H1 (cell line): ENCODE measurements at regions not wholly inside any gene's neighbourhood (a gene's known extent, or its start where the extent isn't known, plus 50 kb on each side); places are given as distances from the start of the nearest gene placed in this dataset.

Experiments
- CTCF ChIA-PET: fragments of 300-600 bp; sonication (Branson Sonifier 250); formaldehyde crosslinking; loops from one replicate; lab custom pipeline; 2021; ENCODE audit not compliant: partially characterized antibody; lab: Charles Lee
- POLR2A ChIA-PET: fragments of 300-600 bp; sonication (Branson Sonifier 250); formaldehyde crosslinking; loops from one replicate; lab custom pipeline; 2021; ENCODE audit warnings: inconsistent platforms; ENCODE audit not compliant: partially characterized antibody; lab: Charles Lee
- DNase-seq, 2 experiments: peaks; one replicate each; pipeline versions ENCODE4 v3.0.0 to v3.0.0-alpha.2; 2010 to 2022; ENCODE audit warnings: low spot score in 2 of 2, low read depth in 1 of 2, mixed read lengths in 1 of 2
- FAIRE-seq: peaks from 2 replicates; lab custom pipeline; 2011; peaks lifted over from hg19 to GRCh38; lab: Jason Lieb, UNC
- H2AFZ ChIP-seq: 2 replicates; pipeline ENCODE4 v1.8.1; 2012; ENCODE audit warnings: low read length, inconsistent platforms
- H2AK5ac ChIP-seq: 2 replicates; pipeline ENCODE4 v1.6.1; 2013; ENCODE audit warnings: low read depth, low read length
- H2BK120ac ChIP-seq: replicated peaks from 2 replicates; pipeline ENCODE3; 2013; ENCODE audit warnings: low read depth, low read length, inconsistent platforms
- H2BK12ac ChIP-seq: 2 replicates; pipeline ENCODE4 v1.6.1; 2013; ENCODE audit warnings: low read depth, low read length
- H2BK15ac ChIP-seq: 2 replicates; pipeline ENCODE4 v1.6.1; 2013; ENCODE audit warnings: low read length
- H2BK20ac ChIP-seq: 2 replicates; pipeline ENCODE4 v1.6.1; 2013; ENCODE audit warnings: low read length
- H2BK5ac ChIP-seq: 2 replicates; pipeline ENCODE4 v1.6.1; 2013; ENCODE audit warnings: low read depth, low read length
- H3K14ac ChIP-seq: 2 replicates; pipeline ENCODE4 v1.6.1; 2013; ENCODE audit warnings: inconsistent platforms; ENCODE audit not compliant: insufficient read length
- H3K18ac ChIP-seq: 2 replicates; pipeline ENCODE4 v1.6.1; 2013; ENCODE audit warnings: low read length; ENCODE audit errors: extremely low read depth
- H3K23ac ChIP-seq: 2 replicates; pipeline ENCODE4 v1.6.1; 2013; ENCODE audit warnings: inconsistent platforms; ENCODE audit not compliant: insufficient read length
- H3K23me2 ChIP-seq: 2 replicates; pipeline ENCODE4 v1.6.1; 2013; ENCODE audit warnings: low read depth, low read length
- H3K27ac ChIP-seq: 2 replicates; pipeline ENCODE4 v1.6.1; 2011; ENCODE audit warnings: low read depth, low read length, inconsistent platforms
- H3K27me3 ChIP-seq, 4 experiments: replicated peaks in 1 of 4; 1 replicate in 1 of 4; 2 replicates in 3 of 4; pipeline versions ENCODE4 v1.6.1 to v1.8.1; 2011 to 2013; ENCODE audit warnings: low read length in 3 of 4, mild to moderate bottlenecking in 3 of 4, inconsistent platforms in 2 of 4, mixed read lengths in 2 of 4, moderate library complexity in 1 of 4; ENCODE audit not compliant: control insufficient read depth in 3 of 4, insufficient read depth in 3 of 4; ENCODE audit errors: extremely low read depth in 1 of 4
- H3K36me3 ChIP-seq, 4 experiments: 2 replicates each; pipeline versions ENCODE4 v1.6.1 to v1.8.1; 2011 to 2013; ENCODE audit warnings: mild to moderate bottlenecking in 4 of 4, low read length in 3 of 4, moderate library complexity in 2 of 4, control low read depth in 1 of 4, inconsistent platforms in 1 of 4; ENCODE audit not compliant: insufficient read depth in 4 of 4, control insufficient read depth in 2 of 4
- H3K4ac ChIP-seq: replicated peaks from 2 replicates; pipeline ENCODE3; 2013; ENCODE audit warnings: low read length, low read depth, mixed read lengths, inconsistent platforms; ENCODE audit not compliant: insufficient read length
- H3K4me1 ChIP-seq, 4 experiments: replicated peaks in 1 of 4; 1 replicate in 1 of 4; 2 replicates in 3 of 4; pipeline versions ENCODE4 v1.6.1 to v1.8.1; 2011 to 2013; ENCODE audit warnings: low read length in 3 of 4, inconsistent platforms in 2 of 4, mixed read lengths in 1 of 4; ENCODE audit not compliant: insufficient read depth in 4 of 4, control insufficient read depth in 3 of 4
- H3K4me2 ChIP-seq, 2 experiments: 2 replicates each; pipeline versions ENCODE4 v1.6.1 to v1.8.1; 2011 to 2013; ENCODE audit warnings: low read depth in 2 of 2, low read length in 2 of 2, control low read depth in 1 of 2, inconsistent platforms in 1 of 2, mild to moderate bottlenecking in 1 of 2; ENCODE audit not compliant: insufficient read depth in 1 of 2
- H3K4me3 ChIP-seq, 4 experiments: fragments of 200-600, 300-600 bp in 1 of 4; sonication (generic), shearing (Covaris generic), sonication (Bioruptor Twin) in 1 of 4; 2 replicates each; pipeline versions ENCODE4 v1.5.1 to v1.8.1; 2011 to 2016; ENCODE audit warnings: low read length in 4 of 4, low read depth in 3 of 4, control low read depth in 2 of 4, inconsistent platforms in 2 of 4, mild to moderate bottlenecking in 2 of 4, mixed read lengths in 1 of 4, moderate library complexity in 1 of 4; ENCODE audit not compliant: insufficient read depth in 2 of 4; ENCODE audit errors: extremely low read depth in 1 of 4
- H3K56ac ChIP-seq: replicated peaks from 2 replicates; pipeline ENCODE3; 2013; ENCODE audit warnings: low read depth, mild to moderate bottlenecking, mixed read lengths, low read length, inconsistent platforms; ENCODE audit not compliant: insufficient read length
- H3K79me1 ChIP-seq: 2 replicates; pipeline ENCODE4 v1.6.1; 2013; ENCODE audit warnings: low read depth, low read length, control low read depth
- H3K79me2 ChIP-seq, 2 experiments: 2 replicates each; pipeline versions ENCODE4 v1.6.1 to v1.8.1; 2012 to 2013; ENCODE audit warnings: low read length in 2 of 2, mild to moderate bottlenecking in 2 of 2, inconsistent platforms in 1 of 2; ENCODE audit not compliant: insufficient read depth in 2 of 2, control insufficient read depth in 1 of 2
- H3K9ac ChIP-seq, 4 experiments: replicated peaks in 1 of 4; 1 replicate in 1 of 4; 2 replicates in 3 of 4; pipeline versions ENCODE4 v1.6.1 to v1.8.1; 2011 to 2013; ENCODE audit warnings: low read depth in 3 of 4, low read length in 3 of 4, control low read depth in 2 of 4, mild to moderate bottlenecking in 2 of 4, moderate library complexity in 2 of 4, inconsistent platforms in 1 of 4; ENCODE audit errors: extremely low read depth in 1 of 4
- H3K9me3 ChIP-seq, 2 experiments: 2 replicates each; pipeline versions ENCODE4 v1.6.1 to v1.8.1; 2012 to 2013; ENCODE audit warnings: mild to moderate bottlenecking in 2 of 2, moderate library complexity in 2 of 2, control low read depth in 1 of 2, inconsistent platforms in 1 of 2, low read depth in 1 of 2, low read length in 1 of 2, mixed read lengths in 1 of 2; ENCODE audit not compliant: insufficient read depth in 2 of 2
- H4K20me1 ChIP-seq, 2 experiments: replicated peaks in 1 of 2; 2 replicates each; pipeline versions ENCODE3 to v1.8.1; 2011 to 2013; ENCODE audit warnings: inconsistent platforms in 2 of 2, low read length in 2 of 2, mild to moderate bottlenecking in 1 of 2; ENCODE audit not compliant: insufficient read depth in 2 of 2, control insufficient read depth in 1 of 2
- H4K5ac ChIP-seq: 2 replicates; pipeline ENCODE4 v1.6.1; 2013; ENCODE audit warnings: low read length, low read depth, mixed read lengths, inconsistent platforms; ENCODE audit not compliant: insufficient read length
- H4K8ac ChIP-seq: 2 replicates; pipeline ENCODE4 v1.8.0; 2013; ENCODE audit warnings: mild to moderate bottlenecking, moderate library complexity, low read length, inconsistent platforms; ENCODE audit not compliant: insufficient read depth; ENCODE audit errors: extremely low read depth
- H4K91ac ChIP-seq: replicated peaks from 2 replicates; pipeline ENCODE3; 2013; ENCODE audit warnings: low read length, mixed read lengths, inconsistent platforms; ENCODE audit not compliant: insufficient read length
- BCL11A ChIP-seq, 2 experiments: IDR thresholded peaks; one replicate each; pipeline ENCODE4 v1.6.1; 2011; ENCODE audit warnings: low read depth in 2 of 2, low read length in 2 of 2, mild to moderate bottlenecking in 2 of 2
- CEBPB ChIP-seq: IDR thresholded peaks from 2 replicates; pipeline ENCODE4 v1.6.1; 2012; ENCODE audit warnings: low read depth, low read length
- CHD2 ChIP-seq: IDR thresholded peaks from 2 replicates; pipeline ENCODE4 v1.6.1; 2012; ENCODE audit warnings: low read length, improper control_type of control experiment
- KDM1A ChIP-seq: fragments of 200-600, 300-600 bp; sonication (generic); IDR thresholded peaks from 2 replicates; pipeline ENCODE4 v1.7.1; 2016; ENCODE audit warnings: mild to moderate bottlenecking, low read length, borderline replicate concordance
- KDM5A ChIP-seq: fragments of 200-600 bp; IDR thresholded peaks from 2 replicates; pipeline ENCODE4 v1.7.1; 2012; ENCODE audit warnings: mild to moderate bottlenecking, low read length, inconsistent platforms, mixed read lengths
- ZNF274 ChIP-seq: IDR thresholded peaks from 2 replicates; pipeline ENCODE4 v1.7.0; 2012; ENCODE audit warnings: low read length, borderline replicate concordance; ENCODE audit errors: extremely low read depth
- WGBS, 2 experiments: shearing (Covaris generic) in 1 of 2; methylation state at CpG; one replicate each; pipeline versions ENCODE4 v1.1.6 to v1.1.7; 2013 to 2015; ENCODE audit warnings: low lambda C conversion rate in 2 of 2, mixed read lengths in 2 of 2, inconsistent platforms in 1 of 2, low coverage in 1 of 2, missing lambda C conversion rate in 1 of 2; ENCODE audit not compliant: insufficient replicate concordance in 2 of 2, insufficient coverage in 1 of 2, insufficient read length in 1 of 2; ENCODE audit errors: extremely low coverage in 1 of 2, missing lambda C conversion rate in 1 of 2; 5-methylcytosine and 5-hydroxymethylcytosine counted together
- TF ChIP-seq, protein P1 (sequence below): IDR thresholded peaks from 2 replicates; pipeline ENCODE4 v1.6.1; 2011; ENCODE audit warnings: low read length, improper control_type of control experiment
- TF ChIP-seq, protein P2 (sequence below): IDR thresholded peaks from 2 replicates; pipeline ENCODE4 v1.6.1; 2012; ENCODE audit warnings: inconsistent platforms

DNA sequence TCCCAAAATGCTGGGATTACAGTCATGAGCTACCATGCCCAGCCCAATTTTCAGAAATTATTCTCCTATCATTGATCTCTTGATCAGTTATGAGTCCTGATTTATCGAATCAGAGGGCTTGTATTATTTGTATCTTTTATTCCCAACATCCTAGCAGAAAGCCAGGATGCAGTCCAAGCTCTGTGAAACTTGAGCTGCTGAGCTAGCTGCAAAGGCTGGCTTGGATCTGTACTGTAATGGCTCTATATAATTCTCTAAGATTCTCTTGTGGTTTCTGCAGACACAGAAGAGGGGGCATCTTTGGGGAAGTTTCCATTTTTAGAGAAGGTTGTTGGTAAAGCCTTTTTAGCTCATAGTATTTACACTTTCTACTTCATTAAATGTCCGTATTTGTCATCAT is 227.1 kb downstream of the MAP2K4 start:
- Histone ChIP-seq H3K4me3 (no peak overlapping the region), H3K23ac (no peak overlapping the region), H2AK5ac (no peak overlapping the region), H4K5ac (no peak overlapping the region), H3K36me3 (no peaks in the 10 kb centered on the region; a peak in 1 of 8 replicates), H2BK20ac (no peak overlapping the region), H3K4ac (no peak overlapping the region), H2BK120ac (no peak overlapping the region), H3K23me2 (no peaks in the 10 kb centered on the region), H4K8ac (no peak overlapping the region), H3K79me2 (no peaks in the 10 kb centered on the region), H3K9me3 (no peaks in the 10 kb centered on the region), H3K27ac (no peak overlapping the region), H2BK5ac (no peak overlapping the region), H3K27me3 (no peaks in the 10 kb centered on the region), H3K9ac (no peak overlapping the region), H2AFZ (no peak overlapping the region), H4K91ac (no peak overlapping the region), H3K18ac (no peak overlapping the region), H3K4me1 (no peaks in the 10 kb centered on the region), H3K4me2 (no peak overlapping the region), H4K20me1 (no peaks in the 10 kb centered on the region), H2BK12ac (no peak overlapping the region), H2BK15ac (no peak overlapping the region), H3K56ac (no peak overlapping the region), H3K79me1 (no peaks in the 10 kb centered on the region), H3K14ac (no peak overlapping the region)
- FAIRE-seq (no peak), DNase-seq (no peak)
- POLR2A ChIA-PET = no interaction called here
- CTCF ChIA-PET = interaction anchor here (1.2 to 1.4 kb wide), 3 partner anchors 9 to 298 kb away, joined by 3 to 7 read pairs (median 4); no protein-coding TSS in a partner anchor
- 92% methylated on average over 2 of the region's 2 CpGs; no CpG with 5 or more reads in 1 of the 2 experiments for WGBS, 2 experiments
- TF ChIP-seq KDM5A (no peak), CEBPB (no peak), CHD2 (no peak), ZNF274 (no peak), BCL11A (IDR thresholded peaks at IDR 0.05; ENCODE audit: low read depth in 2 of 2, low read length in 2 of 2) (no peak), KDM1A (no peak)
- TF ChIP-seq, protein P1, sequence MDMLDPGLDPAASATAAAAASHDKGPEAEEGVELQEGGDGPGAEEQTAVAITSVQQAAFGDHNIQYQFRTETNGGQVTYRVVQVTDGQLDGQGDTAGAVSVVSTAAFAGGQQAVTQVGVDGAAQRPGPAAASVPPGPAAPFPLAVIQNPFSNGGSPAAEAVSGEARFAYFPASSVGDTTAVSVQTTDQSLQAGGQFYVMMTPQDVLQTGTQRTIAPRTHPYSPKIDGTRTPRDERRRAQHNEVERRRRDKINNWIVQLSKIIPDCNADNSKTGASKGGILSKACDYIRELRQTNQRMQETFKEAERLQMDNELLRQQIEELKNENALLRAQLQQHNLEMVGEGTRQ = no peak
- TF ChIP-seq, protein P2, sequence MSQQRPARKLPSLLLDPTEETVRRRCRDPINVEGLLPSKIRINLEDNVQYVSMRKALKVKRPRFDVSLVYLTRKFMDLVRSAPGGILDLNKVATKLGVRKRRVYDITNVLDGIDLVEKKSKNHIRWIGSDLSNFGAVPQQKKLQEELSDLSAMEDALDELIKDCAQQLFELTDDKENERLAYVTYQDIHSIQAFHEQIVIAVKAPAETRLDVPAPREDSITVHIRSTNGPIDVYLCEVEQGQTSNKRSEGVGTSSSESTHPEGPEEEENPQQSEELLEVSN = no peak
